MM.1S (cell line): ENCODE measurements at regions not wholly inside any gene's neighbourhood (a gene's known extent, or its start where the extent isn't known, plus 50 kb on each side); places are given as distances from the start of the nearest gene placed in this dataset.

Source experiments
- DNase-seq: peaks from one replicate; pipeline ENCODE4 v3.0.0-alpha.2; 2015
- H2AFZ ChIP-seq: fragments of 300-600 bp; sonication (generic); 2 replicates; pipeline ENCODE4 v1.6.0; 2016; ENCODE audit warnings: antibody characterized with exemption, low read length
- H3F3A ChIP-seq: fragments of 300-600 bp; sonication (generic); 2 replicates; pipeline ENCODE4 v1.6.1; 2016; ENCODE audit warnings: mild to moderate bottlenecking, antibody characterized with exemption, low read length, moderate library complexity, mixed read lengths; ENCODE audit not compliant: insufficient read depth
- H3K27ac ChIP-seq: fragments of 300-600 bp; sonication (generic); 2 replicates; pipeline ENCODE4 v1.5.1; 2016; ENCODE audit warnings: mild to moderate bottlenecking, low read length
- H3K27me3 ChIP-seq: fragments of 300-600 bp; sonication (generic); replicated peaks from 2 replicates; pipeline ENCODE4 v1.6.0; 2016; ENCODE audit warnings: low read length; ENCODE audit not compliant: insufficient read depth
- H3K36me3 ChIP-seq: fragments of 300-600 bp; sonication (generic); replicated peaks from 2 replicates; pipeline ENCODE4 v1.6.1; 2016; ENCODE audit warnings: mild to moderate bottlenecking, low read length, mixed read lengths; ENCODE audit not compliant: insufficient read depth
- H3K4me1 ChIP-seq: fragments of 300-600 bp; sonication (generic); 2 replicates; pipeline ENCODE4 v1.6.1; 2016; ENCODE audit warnings: low read length, mixed read lengths
- H3K4me2 ChIP-seq: fragments of 300-600 bp; sonication (generic); 2 replicates; pipeline ENCODE4 v1.6.0; 2016; ENCODE audit warnings: low read depth, low read length
- H3K4me3 ChIP-seq: fragments of 300-600 bp; sonication (generic); 2 replicates; pipeline ENCODE4 v1.5.1; 2016; ENCODE audit warnings: low read length, mixed read lengths
- H3K79me2 ChIP-seq: fragments of 300-600 bp; sonication (generic); 2 replicates; pipeline ENCODE4 v1.6.1; 2016; ENCODE audit warnings: mixed run types, low read length, mixed read lengths
- H3K9ac ChIP-seq: fragments of 300-600 bp; sonication (generic); 2 replicates; pipeline ENCODE4 v1.6.1; 2016; ENCODE audit warnings: low read length, mixed read lengths
- H3K9me2 ChIP-seq: fragments of 300-600 bp; sonication (generic); replicated peaks from 2 replicates; pipeline ENCODE4 v1.6.1; 2016; ENCODE audit warnings: mild to moderate bottlenecking, low read length, mixed read lengths; ENCODE audit not compliant: insufficient read depth
- H3K9me3 ChIP-seq: fragments of 300-600 bp; sonication (generic); replicated peaks from 2 replicates; pipeline ENCODE4 v1.6.1; 2016; ENCODE audit warnings: mild to moderate bottlenecking, low read length, mixed read lengths; ENCODE audit not compliant: insufficient read depth
- H4K20me1 ChIP-seq: fragments of 300-600 bp; sonication (generic); 2 replicates; pipeline ENCODE4 v1.6.1; 2016; ENCODE audit warnings: mild to moderate bottlenecking, low read length, moderate library complexity, mixed read lengths; ENCODE audit not compliant: insufficient read depth
- EZH2 ChIP-seq: fragments of 300-600 bp; sonication (generic); optimal IDR thresholded peaks from 2 replicates; pipeline ENCODE3; 2017; ENCODE audit warnings: low read depth, mild to moderate bottlenecking, antibody characterized with exemption, low read length, mixed read lengths
- EZH2phosphoT487 ChIP-seq: fragments of 300-600 bp; sonication (generic); IDR thresholded peaks from 2 replicates; pipeline ENCODE4 v1.6.1; 2018; ENCODE audit warnings: antibody characterized with exemption, low read length
- TF ChIP-seq, protein P1 (sequence below): fragments of 300-600 bp; sonication (generic); IDR thresholded peaks from 2 replicates; pipeline ENCODE4 v1.5.1; 2016; ENCODE audit warnings: antibody characterized with exemption, low read length, mixed read lengths

DNA sequence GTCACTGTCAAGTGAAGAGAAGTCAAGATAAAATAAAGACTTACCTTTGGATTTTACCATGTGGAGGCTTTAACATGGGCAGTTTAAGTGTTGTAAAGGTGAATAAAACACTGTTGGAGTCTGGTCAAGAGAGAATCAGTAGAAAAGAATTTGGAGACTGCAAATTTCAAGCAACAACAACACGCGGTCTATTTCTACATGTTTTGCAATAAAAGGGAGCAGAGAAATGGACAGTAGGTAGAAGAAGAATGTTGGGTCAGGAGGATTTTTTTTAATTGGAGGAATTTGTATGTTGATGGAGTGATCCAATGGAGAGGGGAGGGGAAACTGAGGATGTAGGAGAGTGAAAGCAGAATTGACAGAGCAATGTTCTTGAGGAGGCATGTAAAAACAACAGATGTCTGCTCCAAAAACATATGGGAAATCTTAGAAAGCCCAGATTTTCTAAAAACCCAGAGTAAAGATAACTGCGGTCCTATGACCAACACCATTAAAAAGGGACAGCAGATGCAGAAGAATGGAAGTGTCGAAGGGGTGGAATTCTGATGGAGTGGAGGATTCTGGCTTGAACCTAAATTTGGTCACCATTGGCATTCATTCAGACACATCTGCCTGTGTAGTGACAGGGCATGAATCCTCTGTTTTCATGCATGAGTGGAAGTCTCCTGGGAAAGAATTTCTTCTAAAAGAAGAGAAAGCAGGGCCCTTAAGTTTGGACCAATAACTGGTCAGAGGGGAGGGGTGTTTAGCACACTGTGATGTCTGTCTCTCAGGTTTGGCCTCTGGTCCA, 68.0 kb upstream of the OSBPL8 start:
- no peak for DNase-seq
- Histone ChIP-seq H3K36me3 (no peaks in the 10 kb centered on the region), H2AFZ (no peak overlapping the region), H3K4me1 (no peaks in the 10 kb centered on the region), H3F3A (no peaks in the 10 kb centered on the region), H3K79me2 (no peaks in the 10 kb centered on the region), H3K9me3 (no peaks in the 10 kb centered on the region), H3K4me2 (no peak overlapping the region), H3K9me2 (no peaks in the 10 kb centered on the region), H3K4me3 (no peak overlapping the region), H3K27ac (no peak overlapping the region), H3K9ac (no peak overlapping the region), H3K27me3 (no peaks in the 10 kb centered on the region), H4K20me1 (no peaks in the 10 kb centered on the region)
- no peak for TF ChIP-seq EZH2
- TF ChIP-seq, protein P1, sequence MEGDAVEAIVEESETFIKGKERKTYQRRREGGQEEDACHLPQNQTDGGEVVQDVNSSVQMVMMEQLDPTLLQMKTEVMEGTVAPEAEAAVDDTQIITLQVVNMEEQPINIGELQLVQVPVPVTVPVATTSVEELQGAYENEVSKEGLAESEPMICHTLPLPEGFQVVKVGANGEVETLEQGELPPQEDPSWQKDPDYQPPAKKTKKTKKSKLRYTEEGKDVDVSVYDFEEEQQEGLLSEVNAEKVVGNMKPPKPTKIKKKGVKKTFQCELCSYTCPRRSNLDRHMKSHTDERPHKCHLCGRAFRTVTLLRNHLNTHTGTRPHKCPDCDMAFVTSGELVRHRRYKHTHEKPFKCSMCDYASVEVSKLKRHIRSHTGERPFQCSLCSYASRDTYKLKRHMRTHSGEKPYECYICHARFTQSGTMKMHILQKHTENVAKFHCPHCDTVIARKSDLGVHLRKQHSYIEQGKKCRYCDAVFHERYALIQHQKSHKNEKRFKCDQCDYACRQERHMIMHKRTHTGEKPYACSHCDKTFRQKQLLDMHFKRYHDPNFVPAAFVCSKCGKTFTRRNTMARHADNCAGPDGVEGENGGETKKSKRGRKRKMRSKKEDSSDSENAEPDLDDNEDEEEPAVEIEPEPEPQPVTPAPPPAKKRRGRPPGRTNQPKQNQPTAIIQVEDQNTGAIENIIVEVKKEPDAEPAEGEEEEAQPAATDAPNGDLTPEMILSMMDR, result no peak
- TF ChIP-seq EZH2phosphoT487, result no peak

DNA sequence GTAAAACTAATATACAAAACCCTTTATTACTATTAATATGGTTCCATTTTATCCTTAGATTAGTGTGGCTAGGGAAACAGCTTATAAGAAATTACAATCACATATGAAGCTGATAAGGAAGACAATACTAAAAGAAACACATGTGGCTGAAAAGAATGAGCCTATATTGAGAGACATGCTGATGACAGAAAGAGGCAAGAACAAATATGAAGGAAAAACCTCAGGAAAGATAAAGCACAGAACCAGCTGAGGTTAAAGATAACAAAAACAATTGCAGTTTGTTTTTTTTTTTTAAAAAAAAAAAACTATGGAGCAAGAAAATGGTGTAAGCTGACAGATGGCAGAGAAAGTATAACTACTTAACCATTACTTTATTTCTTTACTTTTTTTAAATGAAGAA, 69.2 kb upstream of the OSBPL8 start:
- TF ChIP-seq EZH2phosphoT487 (no peak), EZH2 (no peak)
- TF ChIP-seq, protein P1, result no peak
- Histone ChIP-seq H3K4me2 (no peak overlapping the region), H3K27me3 (no peaks in the 10 kb centered on the region), H3K4me1 (no peaks in the 10 kb centered on the region), H3K9me3 (no peaks in the 10 kb centered on the region), H3K79me2 (no peaks in the 10 kb centered on the region), H4K20me1 (no peaks in the 10 kb centered on the region), H3F3A (no peaks in the 10 kb centered on the region), H3K27ac (no peak overlapping the region), H2AFZ (no peak overlapping the region), H3K9ac (no peak overlapping the region), H3K4me3 (no peak overlapping the region), H3K9me2 (no peaks in the 10 kb centered on the region), H3K36me3 (no peaks in the 10 kb centered on the region)
- DNase-seq, result no peak

GRCh38 chr12:76631741-76632140, 72.2 kb upstream of the OSBPL8 start:
- Histone ChIP-seq H3K27me3 (no peaks in the 10 kb centered on the region), H3K9ac (no peak overlapping the region)

More at GRCh38 chr12:76631741-76632140, 72.2 kb upstream of the OSBPL8 start:
- Histone ChIP-seq H3K36me3 (no peaks in the 10 kb centered on the region), H3K27ac (no peak overlapping the region), H3K9me2 (no peaks in the 10 kb centered on the region), H3F3A (no peaks in the 10 kb centered on the region), H3K4me3 (no peak overlapping the region), H3K4me1 (no peaks in the 10 kb centered on the region), H3K9me3 (no peaks in the 10 kb centered on the region), H4K20me1 (no peaks in the 10 kb centered on the region), H3K79me2 (no peaks in the 10 kb centered on the region), H2AFZ (no peak overlapping the region), H3K4me2 (no peak overlapping the region)
- no peak for TF ChIP-seq EZH2phosphoT487
- TF ChIP-seq, protein P1, result no peak
- TF ChIP-seq EZH2, result no peak
- DNase-seq, result no peak
